HG02938 (cell line): ENCODE measurements at regions not wholly inside any gene's neighbourhood (a gene's known extent, or its start where the extent isn't known, plus 50 kb on each side); places are given as distances from the start of the nearest gene placed in this dataset.
A peak's percentile ranks its signal among the peaks of the same experiment; 100 is the strongest.

Source experiments
- ATAC-seq: cut with Tn5 transposase; IDR thresholded peaks from one replicate; pipeline ENCODE4 v1.9.1; 2021; ENCODE audit warnings: mild to moderate bottlenecking, moderate library complexity; ENCODE audit not compliant: unreplicated experiment

DNA sequence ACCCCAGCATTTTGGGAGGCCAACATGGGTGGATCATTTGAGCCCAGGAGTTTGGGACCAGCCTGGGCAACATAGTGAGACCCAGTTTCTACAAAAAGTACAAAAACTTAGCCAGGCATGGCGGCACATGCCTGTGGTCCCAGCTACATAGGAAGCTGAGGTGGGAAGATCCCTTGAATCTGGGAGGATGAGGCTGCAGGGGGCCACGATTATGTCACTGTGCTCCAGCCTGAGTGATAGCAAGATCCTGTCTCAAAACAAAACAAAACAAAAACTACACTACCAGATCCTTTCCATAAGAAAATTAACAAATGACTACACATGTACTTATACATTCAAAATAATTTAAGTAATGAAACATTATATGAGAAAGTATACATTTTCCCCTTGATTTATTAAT is 116.4 kb upstream of the KLF6 start:
- ATAC-seq, result no peak

DNA sequence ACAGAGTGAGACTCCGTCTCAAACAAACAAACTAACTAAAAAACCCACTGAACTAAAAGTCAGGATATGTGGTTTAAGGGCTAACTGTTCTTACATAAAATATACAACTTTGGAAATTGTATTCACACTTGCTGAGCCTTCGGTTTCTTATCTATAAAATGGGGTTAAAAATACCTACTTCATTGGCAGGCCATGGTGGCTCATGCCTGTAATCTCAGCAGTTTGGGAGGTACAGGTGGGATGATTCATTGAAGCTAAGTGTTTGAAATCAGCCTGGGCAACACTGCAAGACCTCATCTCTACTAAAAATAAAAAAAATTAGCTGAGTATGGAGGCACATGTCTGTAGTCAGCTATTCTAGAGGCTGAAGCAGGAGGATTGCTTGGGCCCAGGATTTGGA is 115.4 kb upstream of the KLF6 start:
- ATAC-seq, result no peak

DNA sequence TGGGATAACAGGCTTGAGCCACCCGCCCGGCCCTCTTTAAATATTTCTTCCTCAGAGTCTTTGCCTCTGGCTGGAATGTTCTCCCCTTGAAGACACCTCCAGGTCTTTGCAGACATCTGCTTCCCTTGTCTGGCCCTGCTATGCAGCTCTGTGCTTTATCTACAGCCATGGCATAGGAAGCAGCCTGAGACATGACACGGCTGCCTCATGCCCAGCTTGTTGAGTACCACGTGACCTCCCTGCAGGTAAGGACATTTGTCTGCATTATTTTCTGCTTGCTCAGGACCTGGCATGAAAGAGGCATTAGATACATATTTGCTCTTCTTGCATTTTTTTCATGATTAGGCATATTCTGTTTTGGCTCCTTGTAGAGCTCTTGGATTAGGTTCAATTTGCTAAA is 113.8 kb upstream of the KLF6 start:
- no peak for ATAC-seq

DNA sequence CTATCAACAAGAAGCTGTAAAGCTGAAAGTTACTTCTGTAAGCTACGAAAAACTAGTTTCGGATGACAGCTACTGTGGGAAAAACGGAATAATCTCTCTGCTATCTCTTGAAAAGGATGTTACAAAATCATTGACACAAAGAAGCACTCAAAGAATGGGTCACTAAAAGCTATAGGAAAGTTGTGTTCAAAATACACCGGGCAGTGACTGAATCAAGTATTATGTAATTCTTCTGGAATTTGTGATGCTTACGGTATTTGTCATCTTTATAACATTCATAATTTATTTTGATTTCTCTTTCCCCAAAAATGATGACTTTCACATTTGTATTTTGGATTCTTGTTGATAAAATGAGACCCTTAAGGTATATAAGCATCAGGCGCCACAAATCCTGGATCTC is 112.1 kb upstream of the KLF6 start:
- no peak for ATAC-seq

DNA sequence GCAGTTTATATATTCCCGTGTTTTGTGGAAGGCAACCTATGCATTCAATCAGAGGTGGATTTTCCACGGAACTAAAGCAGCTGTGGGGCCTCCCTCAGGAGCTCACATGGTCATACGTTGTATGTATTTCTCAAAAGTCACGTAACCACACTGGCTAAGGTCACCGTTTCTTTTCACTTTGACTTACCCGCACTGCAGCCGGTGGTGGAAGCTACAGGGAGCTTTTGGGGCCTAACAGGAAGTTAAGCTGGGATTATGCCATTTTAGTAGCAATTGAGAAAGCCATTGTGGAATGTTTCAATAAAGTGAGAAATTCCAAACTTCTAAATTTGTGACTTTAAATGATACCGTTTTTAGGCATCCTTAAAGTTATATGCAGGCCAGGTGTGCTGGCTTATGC is 111.2 kb upstream of the KLF6 start:
- ATAC-seq, result no peak

DNA sequence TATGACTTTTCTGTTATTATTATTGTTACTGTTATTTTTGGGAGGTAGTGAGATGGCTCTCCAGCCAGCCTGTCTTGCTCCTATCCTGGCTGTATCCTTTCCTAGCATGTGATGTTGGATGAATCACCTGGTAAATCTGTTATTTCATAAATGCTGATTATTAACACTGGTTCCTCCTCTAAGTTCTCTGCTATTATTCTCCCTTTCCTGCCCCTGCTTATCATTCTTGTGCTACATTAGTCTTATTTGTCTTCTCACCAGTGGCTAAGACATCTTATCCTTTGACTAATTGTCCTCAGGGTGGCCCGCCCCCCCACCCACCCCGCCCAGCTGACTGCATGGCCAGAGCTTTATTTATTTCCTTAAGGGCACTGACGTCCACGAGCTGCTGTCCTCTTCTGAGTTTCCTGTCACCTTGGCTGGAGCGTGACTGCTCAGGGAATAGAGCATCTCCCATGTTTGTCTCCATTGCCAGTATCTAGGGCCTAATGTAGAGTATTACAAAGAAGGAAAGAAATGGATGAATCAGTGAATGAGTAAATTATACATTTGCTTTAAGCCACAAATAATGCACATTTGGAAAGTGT is 110.1 kb upstream of the KLF6 start:
- ATAC-seq, result no peak

DNA sequence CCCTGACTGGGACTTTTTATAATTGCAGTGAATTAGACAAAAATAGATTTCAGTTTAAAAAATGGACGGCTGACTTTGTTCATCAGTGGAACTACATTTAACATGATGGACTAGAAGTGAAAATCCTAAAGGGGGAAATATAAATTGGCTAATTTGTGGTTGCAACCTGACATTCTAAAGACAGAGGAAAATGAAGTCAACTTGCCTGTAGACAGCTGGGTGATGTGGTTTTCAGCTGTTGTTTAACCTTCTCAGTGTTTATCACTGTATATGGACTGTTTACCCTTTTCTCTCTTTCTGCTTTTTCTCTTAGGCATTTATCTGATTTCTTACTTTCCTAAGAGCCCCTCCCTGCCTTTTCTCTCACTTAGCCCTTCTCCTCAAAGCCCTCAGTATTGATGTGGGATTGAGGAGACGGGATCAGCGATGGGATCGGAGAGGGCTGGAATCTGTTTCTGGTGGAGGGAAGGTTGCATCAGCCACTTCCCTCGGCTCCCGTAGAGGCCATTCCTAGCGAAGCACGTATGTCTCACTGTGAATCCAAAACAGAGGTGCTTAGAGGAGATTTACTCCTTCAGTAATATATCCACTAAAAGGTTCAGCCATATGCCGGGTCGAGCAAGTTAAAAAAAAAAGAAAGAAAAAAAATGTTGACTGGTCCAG is 109.0 kb upstream of the KLF6 start:
- no peak for ATAC-seq

DNA sequence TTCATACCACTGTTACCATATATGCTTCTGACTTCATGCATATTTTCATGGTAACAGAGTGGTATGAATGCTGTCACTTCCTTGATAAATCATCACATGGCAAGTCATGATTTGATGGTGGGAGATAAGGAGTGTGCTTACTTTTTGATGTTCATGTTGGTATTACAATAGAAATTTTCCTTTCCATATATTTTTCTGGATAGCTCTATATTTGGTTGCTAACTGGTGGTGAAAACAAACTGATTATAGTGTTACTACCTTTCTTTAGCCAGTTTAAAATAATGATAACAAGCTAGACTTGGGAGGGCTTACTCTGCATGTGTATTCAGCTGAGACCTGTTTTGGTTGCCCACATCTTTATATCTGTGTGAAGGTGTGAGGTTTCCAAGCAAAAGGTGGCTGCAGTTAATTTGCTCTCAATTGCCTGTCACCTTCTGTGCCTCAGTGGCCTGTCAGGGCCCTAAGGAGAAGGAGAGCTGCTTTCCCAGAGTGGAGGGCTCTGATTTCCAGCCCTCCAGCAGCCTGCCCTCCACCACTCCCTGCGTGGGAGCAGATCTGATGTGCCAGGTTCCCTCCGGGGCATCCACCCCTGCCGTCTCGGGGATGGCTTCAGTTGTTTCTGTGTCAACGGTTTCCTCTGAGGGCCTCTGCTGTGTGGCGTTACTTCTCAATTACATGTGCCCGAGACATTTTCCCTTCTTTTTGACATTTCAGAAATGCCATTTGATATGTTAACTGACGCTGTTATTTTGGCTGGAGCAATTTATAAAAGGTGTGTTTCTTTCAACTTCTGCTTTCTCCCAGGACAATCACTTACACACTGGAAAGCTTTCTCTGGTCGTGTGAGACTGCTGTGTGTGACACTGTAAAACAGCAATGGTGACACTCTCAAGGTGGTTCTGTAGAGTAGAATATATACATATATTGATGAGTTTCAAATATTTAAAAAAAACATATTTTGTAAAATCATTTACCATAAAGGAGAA is 107.7 kb upstream of the KLF6 start:
- no peak for ATAC-seq

DNA sequence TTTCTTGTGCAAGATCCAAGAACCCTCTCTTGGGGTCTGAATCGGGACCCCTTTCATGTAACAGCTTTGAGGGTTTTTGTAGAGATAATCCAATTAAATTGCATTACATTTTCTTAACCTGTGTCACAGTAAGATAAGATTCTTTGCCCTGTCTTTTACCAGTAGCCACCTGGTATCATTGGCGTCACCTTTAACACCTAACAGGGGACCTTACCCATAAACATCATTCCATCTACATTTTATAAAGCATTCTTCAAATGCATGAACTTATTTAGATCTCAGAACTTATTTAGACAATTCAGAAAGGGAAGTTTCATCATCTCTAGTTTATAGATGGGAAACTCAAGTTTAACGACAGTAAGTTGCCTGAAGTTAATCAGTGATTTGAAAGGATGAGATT is 106.4 kb upstream of the KLF6 start:
- ATAC-seq, result no peak

DNA sequence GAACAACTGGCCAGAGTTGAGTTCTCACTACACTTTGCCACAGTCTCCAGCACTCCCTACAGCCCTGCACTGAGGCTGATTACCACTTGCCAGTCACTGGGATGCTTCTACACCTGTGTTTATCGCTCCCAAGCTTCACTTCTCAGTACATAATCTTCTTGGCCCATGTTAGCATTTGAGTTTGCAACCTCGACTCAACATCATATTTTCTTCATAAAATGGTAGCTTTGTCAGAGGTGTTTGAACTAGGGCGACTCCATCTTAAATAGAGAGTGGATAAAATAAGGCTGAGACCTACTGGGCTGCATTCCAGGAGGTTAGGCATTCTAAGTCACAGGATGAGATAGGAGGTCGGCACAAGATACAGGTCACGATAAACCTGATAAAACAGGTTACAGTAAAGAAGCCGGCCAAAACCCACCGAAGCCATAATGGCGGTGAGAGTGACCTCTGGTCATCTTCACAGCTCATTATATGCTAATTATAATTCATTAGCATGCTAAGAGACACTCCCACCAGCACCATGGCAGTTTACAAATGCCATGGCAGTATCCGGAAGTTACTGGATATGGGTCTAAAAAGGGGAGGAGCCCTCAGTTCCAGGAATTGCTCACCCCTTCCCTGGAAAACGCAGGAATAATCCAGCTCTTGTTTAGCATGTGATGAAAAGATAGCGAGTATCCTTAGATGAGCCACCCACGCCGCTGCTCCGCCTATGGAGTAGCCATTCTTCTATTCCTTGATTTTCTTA is 105.8 kb upstream of the KLF6 start:
- ATAC-seq, result no peak

DNA sequence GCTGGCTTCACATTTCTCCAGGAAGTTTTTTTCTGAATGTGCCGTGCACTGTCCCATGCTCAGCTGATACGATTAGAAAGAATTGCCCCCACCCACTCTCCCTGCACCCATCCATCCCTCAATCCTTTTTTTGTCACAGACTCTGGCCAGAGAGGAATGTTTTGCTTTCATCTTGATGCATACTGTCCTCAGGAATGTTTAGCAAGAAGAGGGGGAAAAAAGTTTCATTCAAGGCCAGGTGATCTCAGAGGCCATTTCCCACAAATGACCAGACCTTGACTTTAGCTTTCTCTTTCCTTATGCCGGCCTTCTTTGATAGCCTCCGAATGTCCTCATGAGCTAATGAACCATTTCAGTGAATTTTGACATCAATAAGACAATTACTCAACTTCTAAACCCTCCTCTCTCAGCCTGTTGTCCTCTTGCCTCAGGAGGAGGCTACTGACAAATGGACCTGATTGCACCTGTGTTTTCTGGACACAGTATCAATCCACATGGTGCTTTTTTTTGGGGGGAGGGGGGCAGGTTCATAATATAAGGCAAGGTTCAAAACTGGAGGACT is 105.0 kb upstream of the KLF6 start:
- no peak for ATAC-seq

DNA sequence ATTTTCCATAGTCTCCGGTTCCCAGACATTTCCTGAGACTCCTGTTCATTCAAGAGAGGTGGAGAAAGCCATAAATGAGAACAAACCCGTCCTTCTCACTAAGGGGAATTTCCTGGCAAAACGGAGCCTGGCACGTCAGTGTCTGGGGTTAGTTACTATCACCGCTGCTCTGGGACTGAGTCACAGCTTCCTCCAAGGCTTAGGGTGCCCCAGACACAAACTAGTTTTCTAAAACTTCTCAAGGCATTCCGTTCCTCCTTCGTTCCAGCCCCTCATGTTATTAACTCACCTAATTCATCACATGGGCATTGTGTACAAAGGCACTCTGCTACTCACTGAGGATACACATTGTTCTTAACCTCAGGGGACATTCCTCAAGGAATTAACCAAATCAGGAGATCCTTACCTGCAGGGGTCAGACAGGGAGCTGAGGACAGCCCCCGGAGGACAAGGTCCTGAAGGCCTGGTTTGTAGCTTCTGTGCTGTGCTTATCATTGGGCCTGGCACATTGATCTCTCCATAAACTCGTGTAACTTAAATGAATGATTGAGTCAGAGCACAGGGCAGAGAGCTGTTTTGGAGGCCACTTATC is 103.0 kb upstream of the KLF6 start:
- peak; percentile 58 for ATAC-seq

DNA sequence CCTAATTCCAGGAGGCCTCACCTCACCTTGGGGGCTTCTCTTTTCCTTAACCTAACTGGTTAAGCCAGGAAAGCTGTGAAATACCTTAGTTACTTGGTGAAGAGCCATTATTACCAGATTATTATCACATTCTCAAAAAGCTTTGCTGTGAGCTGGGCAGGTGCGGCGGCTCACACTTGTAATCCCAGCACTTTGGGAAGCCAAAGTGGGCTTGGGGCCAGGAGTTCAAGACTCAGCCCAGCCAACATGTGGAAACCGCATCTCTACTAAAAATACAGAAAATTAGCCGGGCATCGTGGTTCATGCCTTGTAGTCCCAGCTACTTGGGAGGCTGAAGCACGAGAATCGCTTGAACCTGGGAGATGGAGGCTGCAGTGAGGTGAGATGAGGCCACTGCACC is 102.4 kb upstream of the KLF6 start:
- ATAC-seq, result no peak

DNA sequence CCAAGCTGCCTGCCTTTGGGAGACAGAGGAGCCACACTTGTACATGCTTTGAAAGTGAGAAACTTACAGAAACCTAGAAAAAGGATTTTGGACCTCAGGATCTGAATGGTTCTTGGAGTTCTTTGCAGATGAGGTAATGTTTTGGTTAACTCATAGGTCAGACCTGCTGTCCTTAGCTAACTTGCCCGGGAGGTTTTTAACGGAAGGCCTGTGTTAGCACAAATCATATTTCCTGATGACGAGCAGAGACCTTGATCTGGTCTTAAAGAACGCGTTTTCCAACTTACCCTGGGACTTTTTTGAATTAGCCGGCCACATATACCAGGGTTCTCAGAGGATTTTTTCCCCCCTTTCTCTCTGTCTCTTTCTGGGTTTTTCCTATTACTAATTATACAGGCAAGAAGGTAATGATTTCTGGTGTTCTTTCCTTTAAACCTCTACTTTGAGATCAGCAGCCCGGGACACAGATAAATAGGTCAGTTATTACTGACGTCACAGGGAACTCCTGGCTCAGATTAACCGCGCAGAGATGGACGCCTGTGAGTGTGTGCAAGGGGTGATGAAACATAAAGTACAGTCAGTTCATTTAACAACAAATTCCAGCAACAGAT is 101.7 kb upstream of the KLF6 start:
- no peak for ATAC-seq

DNA sequence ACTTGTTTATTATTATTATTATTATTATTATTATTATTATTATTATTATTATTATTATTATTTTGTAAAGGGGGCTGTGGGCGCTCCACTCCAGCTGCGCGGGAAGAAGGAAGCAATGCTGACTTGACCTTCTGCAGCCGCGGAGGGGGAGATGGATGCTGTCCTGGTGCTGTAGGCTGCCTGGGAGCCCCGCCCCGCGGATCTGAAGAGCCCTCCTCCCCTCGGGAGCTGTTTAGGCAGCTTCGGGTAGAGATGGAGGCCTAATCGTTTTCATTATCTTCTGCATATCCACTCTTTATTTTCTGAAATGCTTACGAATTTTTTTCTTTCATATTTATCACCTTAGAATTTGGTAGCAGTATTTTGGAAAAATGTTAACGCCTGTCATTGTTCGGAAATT is 101.2 kb upstream of the KLF6 start:
- no peak for ATAC-seq

DNA sequence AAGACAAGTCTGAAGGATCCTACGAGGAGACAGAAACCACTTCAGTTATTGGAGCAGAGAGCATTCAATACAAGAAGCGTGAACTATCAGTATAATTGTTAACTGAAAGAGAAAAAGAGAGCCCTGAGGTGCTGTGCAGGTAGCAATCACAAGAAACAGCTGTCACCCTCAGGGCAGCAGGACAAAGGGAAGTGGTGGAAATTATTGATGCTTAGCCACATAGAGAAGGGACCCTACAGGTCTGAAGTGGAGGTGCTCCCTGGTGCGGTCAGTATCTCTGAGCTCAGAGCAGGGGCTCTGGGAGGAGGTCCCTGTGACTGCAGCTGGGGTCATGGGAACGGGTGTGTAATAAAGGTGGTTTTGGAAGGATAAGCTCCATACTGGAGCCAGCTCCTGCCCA is 97.8 kb upstream of the KLF6 start:
- ATAC-seq, result peak; percentile 82

DNA sequence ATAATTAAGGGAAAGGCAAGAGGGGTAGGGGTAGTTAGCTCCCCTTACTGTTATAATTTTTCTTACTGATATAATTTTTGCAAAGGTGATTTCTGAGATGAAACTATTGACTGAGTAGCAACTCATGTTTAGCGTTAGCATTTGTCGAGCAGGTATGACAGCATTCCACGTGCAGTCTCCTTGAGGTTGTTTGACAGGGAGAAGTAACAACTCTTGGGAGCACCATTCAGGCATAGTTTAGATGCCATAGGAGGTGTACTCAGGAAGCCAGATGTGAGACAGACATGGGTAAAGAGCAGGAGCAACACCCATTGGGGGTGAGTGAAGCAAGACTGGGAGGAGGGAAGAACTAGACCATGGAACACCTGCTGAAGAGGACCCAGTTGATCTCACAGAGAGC is 96.6 kb upstream of the KLF6 start:
- no peak for ATAC-seq

DNA sequence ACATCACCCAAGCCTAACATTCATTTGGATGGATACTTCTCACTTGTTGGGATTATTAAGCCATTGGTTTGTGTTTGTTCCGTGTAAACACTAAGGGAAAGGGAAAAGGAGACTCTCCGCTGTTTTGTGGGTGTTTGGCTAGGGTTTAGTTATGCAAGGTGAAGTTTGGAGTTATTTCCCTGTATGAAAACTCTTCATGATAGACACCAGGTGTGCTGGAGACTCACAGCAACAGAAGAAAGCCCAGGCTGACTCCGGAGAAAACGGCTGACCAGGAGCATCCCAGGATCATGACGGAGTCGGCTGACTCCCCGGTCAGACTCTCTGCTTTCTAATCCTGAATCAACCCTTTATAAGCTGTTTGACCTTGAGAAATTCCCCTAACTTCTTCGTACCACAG is 94.1 kb upstream of the KLF6 start:
- no peak for ATAC-seq

DNA sequence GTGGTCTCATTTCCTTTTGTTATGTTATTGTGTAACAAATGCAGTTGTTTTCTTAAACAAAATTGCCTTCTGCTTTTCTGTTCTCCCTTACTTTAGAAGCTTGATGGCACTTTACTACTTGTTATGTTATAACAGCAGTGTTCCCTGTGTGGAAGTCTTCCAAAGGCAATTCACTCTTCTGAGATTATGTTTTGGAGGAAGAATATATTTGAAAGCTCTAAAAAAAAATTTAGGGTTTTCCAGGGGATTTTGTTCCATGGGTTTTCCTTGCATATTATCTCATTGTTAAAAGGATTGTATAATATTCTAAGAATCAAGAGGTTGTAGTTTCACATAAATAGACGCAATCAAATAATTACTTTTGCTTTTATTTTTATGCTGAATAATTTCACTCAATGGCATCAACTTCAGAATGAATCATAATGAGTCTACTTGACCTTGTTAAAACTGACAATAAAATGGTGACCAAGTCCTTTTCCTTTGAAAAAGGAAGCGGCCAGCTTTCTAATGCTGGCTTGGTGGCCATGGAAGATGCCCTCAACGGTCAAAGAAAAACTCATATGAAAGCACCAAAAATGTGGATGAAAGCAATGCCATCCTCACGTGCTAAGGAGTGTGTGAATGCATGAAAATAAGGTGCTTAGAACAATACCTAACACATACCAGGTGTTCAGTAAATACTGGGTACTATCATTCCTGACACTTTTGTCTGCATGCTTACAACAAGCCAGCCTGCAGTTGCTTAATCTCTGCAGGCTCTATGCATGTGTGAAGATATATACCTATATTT is 92.4 kb upstream of the KLF6 start:
- no peak for ATAC-seq
